SK-N-SH treated with all-trans-retinoic acid at 6 μM for 48 hours (cell line): ENCODE measurements at regions not wholly inside any gene's neighbourhood (a gene's known extent, or its start where the extent isn't known, plus 50 kb on each side); places are given as distances from the start of the nearest gene placed in this dataset.

Experiments
- ARNTL ChIP-seq: fragments of 450-650 bp; formaldehyde crosslinking; IDR thresholded peaks from 2 replicates; pipeline ENCODE4 v1.5.0; 2020; ENCODE audit warnings: low read depth, mild to moderate bottlenecking, moderate library complexity, borderline replicate concordance
- CSRNP3 ChIP-seq: fragments of 250-450 bp; sonication (Bioruptor Pico); IDR thresholded peaks from 2 replicates; pipeline ENCODE4 v1.5.1; 2021; ENCODE audit warnings: mild to moderate bottlenecking, moderate library complexity
- OSR1 ChIP-seq: fragments of 250-450 bp; sonication (Bioruptor Pico); IDR thresholded peaks from 2 replicates; pipeline ENCODE4 v1.8.0; 2022; ENCODE audit warnings: moderate library complexity, mild to moderate bottlenecking, inconsistent platforms
- PATZ1 ChIP-seq: fragments of 250-450 bp; sonication (Bioruptor Pico); IDR thresholded peaks from 2 replicates; pipeline ENCODE4 v1.8.0; 2020; ENCODE audit warnings: mild to moderate bottlenecking, moderate library complexity, borderline replicate concordance
- RARB ChIP-seq: fragments of 250-450 bp; sonication (Bioruptor Pico); IDR thresholded peaks from 2 replicates; pipeline ENCODE4 v1.8.0; 2021; ENCODE audit warnings: mild to moderate bottlenecking, moderate library complexity
- TOX ChIP-seq: fragments of 250-450 bp; sonication (Bioruptor Pico); IDR thresholded peaks from 2 replicates; pipeline ENCODE4 v1.8.0; 2021; ENCODE audit warnings: mild to moderate bottlenecking, moderate library complexity, borderline replicate concordance
- TSHZ2 ChIP-seq: fragments of 250-450 bp; sonication (Bioruptor Pico); IDR thresholded peaks from 2 replicates; pipeline ENCODE4 v1.5.0; 2020; ENCODE audit warnings: mild to moderate bottlenecking, moderate library complexity
- ZC3H10 ChIP-seq: fragments of 250-450 bp; sonication (Bioruptor Pico); IDR thresholded peaks from 2 replicates; pipeline ENCODE4 v1.5.1; 2021; ENCODE audit warnings: mild to moderate bottlenecking, moderate library complexity

GRCh38 chr4:36402008-36402758, 120.8 kb downstream of the DTHD1 start:
- TF ChIP-seq PATZ1 (CRISPR knock-in tag), result no peak
- no peak for TF ChIP-seq RARB (CRISPR knock-in tag)
- TF ChIP-seq TOX (CRISPR knock-in tag), result no peak
- no peak for TF ChIP-seq ZC3H10 (CRISPR knock-in tag)
- TF ChIP-seq CSRNP3 (CRISPR knock-in tag), result no peak
- no peak for TF ChIP-seq OSR1 (CRISPR knock-in tag)
- no peak for TF ChIP-seq TSHZ2 (CRISPR knock-in tag)
- TF ChIP-seq ARNTL (CRISPR knock-in tag), result no peak
